NT2/D1 (cell line): ENCODE measurements at regions not wholly inside any gene's neighbourhood (a gene's known extent, or its start where the extent isn't known, plus 50 kb on each side); places are given as distances from the start of the nearest gene placed in this dataset.

Source experiments
- SUZ12 ChIP-seq: IDR thresholded peaks from 2 replicates; pipeline ENCODE4 v1.6.1; 2011; ENCODE audit not compliant: insufficient read length, insufficient read depth; ENCODE audit errors: extremely low read depth
- YY1 ChIP-seq: IDR thresholded peaks from 2 replicates; pipeline ENCODE4 v1.6.1; 2011; ENCODE audit not compliant: insufficient read length, insufficient read depth
- ZNF274 ChIP-seq: IDR thresholded peaks from 2 replicates; pipeline ENCODE4 v1.6.1; 2011; ENCODE audit warnings: mild to moderate bottlenecking, low read depth, low read length

DNA sequence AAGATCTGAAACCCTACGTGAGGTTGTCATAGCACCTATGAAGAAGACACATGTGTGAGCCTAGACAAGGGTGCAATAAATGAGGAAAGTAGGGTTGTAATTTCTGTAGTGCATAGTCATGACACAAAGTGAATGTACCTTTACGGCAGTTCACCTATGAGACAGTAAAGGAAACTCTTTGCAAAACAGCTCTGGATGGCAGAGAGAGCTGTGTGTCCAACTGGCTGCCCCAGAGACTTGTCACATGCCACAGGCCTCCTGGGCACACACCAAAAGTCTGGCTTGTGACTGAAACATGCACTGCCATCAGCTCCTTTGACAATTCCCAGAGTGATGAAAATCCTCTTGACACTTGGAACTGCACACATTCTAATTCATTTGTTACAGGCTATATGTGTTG is 90.7 kb upstream of the NAMPT start:
- TF ChIP-seq YY1 (no peak), SUZ12 (no peak), ZNF274 (no peak)
